ENCODE measurements at regions not wholly inside any gene's neighbourhood (a gene's known extent, or its start where the extent isn't known, plus 50 kb on each side); places are given as distances from the start of the nearest gene placed in this dataset.

- BruUV-seq (replicated peaks) = no TSS peak
- no peaks in the 10 kb centered on the region for H4K20me1 ChIP-seq (replicated peaks; ENCODE audit: control insufficient read depth, extremely low read depth, insufficient read depth, low read length)
- H3K27me3 ChIP-seq (ENCODE audit: control insufficient read depth in 2 of 2, insufficient read depth in 2 of 2, low read length in 2 of 2) = no peaks in the 10 kb centered on the region
- H3K4me3 ChIP-seq (replicated peaks in 1 of 3; ENCODE audit: insufficient read depth in 1 of 3, low read depth in 1 of 3, low read length in 3 of 3) = no peak overlapping the region
- no peaks in the 10 kb centered on the region for H3K36me3 ChIP-seq (ENCODE audit: control insufficient read depth in 2 of 2, extremely low read depth in 1 of 2, insufficient read depth in 2 of 2, low read length in 2 of 2)
- H3K4me1 ChIP-seq (ENCODE audit: control insufficient read depth, extremely low read depth, insufficient read depth, low read length) = no peaks in the 10 kb centered on the region
- no peak for DNase-seq (ENCODE audit: low read depth, low spot score)
- H2AFZ ChIP-seq (ENCODE audit: low read depth, low read length) = no peak overlapping the region
- H3K27ac ChIP-seq (ENCODE audit: insufficient read depth, low read depth, low read length) = no peak overlapping the region
- H3K9ac ChIP-seq (replicated peaks; ENCODE audit: extremely low read depth, insufficient read depth, low read length) = no peak overlapping the region
- ChIA-PET CTCF (interaction anchor here (1.2 kb wide), 2 partner anchors 10 to 26 kb away, joined by 3 to 4 read pairs; no protein-coding TSS in a partner anchor), POLR2A (no interaction called here)
- FAIRE-seq = no peak
- no peak overlapping the region for H3K4me2 ChIP-seq (ENCODE audit: insufficient read depth, low read length)
- H3K9me3 ChIP-seq (replicated peaks; ENCODE audit: control insufficient read depth, insufficient read depth, low read length) = no peaks in the 10 kb centered on the region
- H3K79me2 ChIP-seq (ENCODE audit: control insufficient read depth, insufficient read depth, low read length) = no peaks in the 10 kb centered on the region
- dilution Hi-C loops (cut with MboI; ENCODE audit: extremely low pct_ligation_motif_present, low sequenced_read_pairs) (no loop called here), intact Hi-C loops (cut with micrococcal nuclease) (no loop called here)
- no peaks in the 10 kb centered on the region for H3K9me1 ChIP-seq (replicated peaks; ENCODE audit: control insufficient read depth, extremely low read depth, insufficient read depth, low read length)
- TF ChIP-seq EZH2 (IDR thresholded peaks at IDR 0.05; ENCODE audit: borderline replicate concordance, low read depth, low read length, severe bottlenecking) (no peak), POLR2A (IDR thresholded peaks at IDR 0.05; ENCODE audit: low read depth, low read length) (no peak), GATA2 (IDR thresholded peaks at IDR 0.05; ENCODE audit: insufficient read depth, insufficient read length, low read depth, low read length) (no peak), CTCF (IDR thresholded peaks at IDR 0.05; ENCODE audit: extremely low read depth in 1 of 2, insufficient read depth in 1 of 2, low read depth in 1 of 2, low read length in 2 of 2) (no peak), FOS (IDR thresholded peaks at IDR 0.05; ENCODE audit: borderline replicate concordance, insufficient read depth, low read length) (no peak), JUN (IDR thresholded peaks at IDR 0.05; ENCODE audit: borderline replicate concordance, insufficient read depth, insufficient read length, low read depth) (no peak), MYC (IDR thresholded peaks at IDR 0.05; ENCODE audit: low read depth, low read length) (no peak), MAX (IDR thresholded peaks at IDR 0.05; ENCODE audit: insufficient read depth, insufficient read length) (no peak), POLR2AphosphoS5 (IDR thresholded peaks at IDR 0.05; ENCODE audit: insufficient read depth, low read depth, low read length) (no peak)
Observed at GRCh38 chr3:153714588-153715290, 406.5 kb upstream of the ARHGEF26 start.
